ENCODE measurements at regions not wholly inside any gene's neighbourhood (a gene's known extent, or its start where the extent isn't known, plus 50 kb on each side); places are given as distances from the start of the nearest gene placed in this dataset.

GRCh38 chr3:8233938-8234337 lies 267.7 kb upstream of the LMCD1 start:
- H3K4me3 ChIP-seq, result no peak overlapping the region
- peaks cover 0 to 2% (median 0%) of the 10 kb centered on the region in 3 donors for H3K4me1 ChIP-seq
- no peaks in the 10 kb centered on the region for H3K27me3 ChIP-seq
- TF ChIP-seq POLR2A (IDR thresholded peaks at IDR 0.05), result no peak
- no peak for TF ChIP-seq CTCF (IDR thresholded peaks at IDR 0.05)
- no peak overlapping the region for H3K27ac ChIP-seq
- intact Hi-C loops (cut with DNase I), result no loop called here
- no peaks in the 10 kb centered on the region for H3K36me3 ChIP-seq
- 78 to 88% methylated on average over 2 of the region's 2 CpGs for WGBS, 2 donors
- no peak for DNase-seq
- no peaks in the 10 kb centered on the region for H3K9me3 ChIP-seq

- no peak for DNase-seq
- H3K9me3 ChIP-seq, result no peaks in the 10 kb centered on the region
- no peak overlapping the region for H3K27ac ChIP-seq
- intact Hi-C loops (cut with DNase I), result no loop called here
- no peak for TF ChIP-seq POLR2A (IDR thresholded peaks at IDR 0.05)
- no peak for TF ChIP-seq CTCF (IDR thresholded peaks at IDR 0.05)
- H3K36me3 ChIP-seq, result no peaks in the 10 kb centered on the region
- H3K4me3 ChIP-seq, result no peak overlapping the region
- 73 to 79% methylated on average over 3 of the region's 3 CpGs for WGBS, 2 donors
- H3K27me3 ChIP-seq, result no peaks in the 10 kb centered on the region
- H3K4me1 ChIP-seq, result peaks cover 0 to 8% (median 0%) of the 10 kb centered on the region in 3 donors
Observed at GRCh38 chr3:8236264-8236663, 265.4 kb upstream of the LMCD1 start.

GRCh38 chr3:8237893-8238292 lies 263.7 kb upstream of the LMCD1 start:
- intact Hi-C loops (cut with DNase I), result no loop called here
- Histone ChIP-seq H3K27ac (no peak overlapping the region), H3K4me1 (peaks cover 0 to 8% (median 0%) of the 10 kb centered on the region in 3 donors), H3K36me3 (no peaks in the 10 kb centered on the region), H3K9me3 (no peaks in the 10 kb centered on the region), H3K27me3 (no peaks in the 10 kb centered on the region), H3K4me3 (no peak overlapping the region)
- TF ChIP-seq CTCF (IDR thresholded peaks at IDR 0.05) (no peak), POLR2A (IDR thresholded peaks at IDR 0.05) (no peak)
- WGBS, 2 donors, result 69% methylated on average over 5 of the region's 5 CpGs
- DNase-seq, result no peak

GRCh38 chr3:8238432-8238831 lies 263.2 kb upstream of the LMCD1 start:
- Histone ChIP-seq H3K4me1 (peaks cover 0 to 8% (median 0%) of the 10 kb centered on the region in 3 donors), H3K27ac (no peak overlapping the region), H3K27me3 (no peaks in the 10 kb centered on the region), H3K4me3 (no peak overlapping the region), H3K9me3 (no peaks in the 10 kb centered on the region), H3K36me3 (no peaks in the 10 kb centered on the region)
- intact Hi-C loops (cut with DNase I), result no loop called here
- 73 to 96% methylated on average over 1 of the region's 1 CpG for WGBS, 2 donors
- TF ChIP-seq POLR2A (IDR thresholded peaks at IDR 0.05) (no peak), CTCF (IDR thresholded peaks at IDR 0.05) (no peak)
- no peak for DNase-seq

GRCh38 chr3:8239095-8239494 lies 262.5 kb upstream of the LMCD1 start:
- DNase-seq, result no peak
- intact Hi-C loops (cut with DNase I), result no loop called here
- Histone ChIP-seq H3K9me3 (no peaks in the 10 kb centered on the region), H3K27ac (no peak overlapping the region), H3K4me1 (peaks cover 0 to 8% (median 0%) of the 10 kb centered on the region in 3 donors), H3K27me3 (no peaks in the 10 kb centered on the region), H3K4me3 (no peak overlapping the region), H3K36me3 (no peaks in the 10 kb centered on the region)
- no peak for TF ChIP-seq POLR2A (IDR thresholded peaks at IDR 0.05)
- no peak for TF ChIP-seq CTCF (IDR thresholded peaks at IDR 0.05)
- 60 to 75% methylated on average over 2 of the region's 2 CpGs for WGBS, 2 donors
